H9 (cell line): ENCODE measurements at regions not wholly inside any gene's neighbourhood (a gene's known extent, or its start where the extent isn't known, plus 50 kb on each side); places are given as distances from the start of the nearest gene placed in this dataset.

Experiments used
- DNase-seq: peaks from one replicate; pipeline ENCODE4 v3.0.0-alpha.2; 2017
- H2AFZ ChIP-seq: one replicate; pipeline ENCODE4 v1.6.1; 2013; ENCODE audit warnings: mild to moderate bottlenecking, low read length, control low read depth, moderate library complexity
- H2AK5ac ChIP-seq: 2 replicates; pipeline ENCODE4 v1.6.1; 2013; ENCODE audit warnings: low read length, control low read depth, mixed read lengths; ENCODE audit not compliant: insufficient read length
- H2BK120ac ChIP-seq: one replicate; pipeline ENCODE4 v1.6.1; 2013; ENCODE audit warnings: low read depth, mild to moderate bottlenecking, low read length, control low read depth, inconsistent platforms; ENCODE audit not compliant: poor library complexity, severe bottlenecking
- H2BK12ac ChIP-seq: 2 replicates; pipeline ENCODE4 v1.6.1; 2013; ENCODE audit warnings: low read length, control low read depth, mixed read lengths, low read depth; ENCODE audit not compliant: insufficient read length
- H2BK15ac ChIP-seq: 2 replicates; pipeline ENCODE4 v1.6.1; 2013; ENCODE audit warnings: low read depth, low read length, control low read depth
- H2BK20ac ChIP-seq: one replicate; pipeline ENCODE4 v1.6.1; 2013; ENCODE audit warnings: low read depth, mild to moderate bottlenecking, low read length, control low read depth, inconsistent platforms; ENCODE audit not compliant: poor library complexity, severe bottlenecking
- H2BK5ac ChIP-seq: 2 replicates; pipeline ENCODE4 v1.6.1; 2013; ENCODE audit warnings: low read length, control low read depth, mixed read lengths; ENCODE audit not compliant: insufficient read length
- H3K14ac ChIP-seq: 2 replicates; pipeline ENCODE4 v1.6.1; 2013; ENCODE audit warnings: low read length, control low read depth; ENCODE audit not compliant: insufficient read depth
- H3K18ac ChIP-seq: 2 replicates; pipeline ENCODE4 v1.6.1; 2013; ENCODE audit warnings: low read depth, mild to moderate bottlenecking, mixed read lengths, low read length, control low read depth; ENCODE audit not compliant: insufficient read length
- H3K23ac ChIP-seq: 2 replicates; pipeline ENCODE4 v1.6.1; 2013; ENCODE audit warnings: low read length, control low read depth, mixed read lengths, low read depth; ENCODE audit not compliant: insufficient read length
- H3K23me2 ChIP-seq: 2 replicates; pipeline ENCODE4 v1.6.1; 2013; ENCODE audit warnings: low read depth, mild to moderate bottlenecking, mixed read lengths, low read length, control low read depth; ENCODE audit not compliant: insufficient read length, poor library complexity, severe bottlenecking
- H3K27ac ChIP-seq: 2 replicates; pipeline ENCODE4 v1.5.1; 2013; ENCODE audit warnings: low read length, control low read depth, mixed read lengths, low read depth; ENCODE audit not compliant: insufficient read length
- H3K27me3 ChIP-seq: 2 replicates; pipeline ENCODE4 v1.6.1; 2013; ENCODE audit warnings: low read length, control low read depth, inconsistent platforms; ENCODE audit not compliant: insufficient read depth
- H3K4ac ChIP-seq: 2 replicates; pipeline ENCODE4 v1.6.1; 2013; ENCODE audit warnings: low read depth, mild to moderate bottlenecking, control low read depth, inconsistent platforms, low read length, moderate library complexity
- H3K4me1 ChIP-seq: 2 replicates; pipeline ENCODE4 v1.6.1; 2013; ENCODE audit warnings: low read length, control low read depth, inconsistent platforms; ENCODE audit not compliant: insufficient read depth
- H3K4me2 ChIP-seq: 2 replicates; pipeline ENCODE4 v1.6.1; 2013; ENCODE audit warnings: low read length, control low read depth, mixed read lengths; ENCODE audit not compliant: insufficient read length, insufficient read depth
- H3K56ac ChIP-seq: 2 replicates; pipeline ENCODE4 v1.6.1; 2013; ENCODE audit warnings: low read depth, mild to moderate bottlenecking, mixed read lengths, low read length, control low read depth; ENCODE audit not compliant: insufficient read length
- H3K79me1 ChIP-seq: 2 replicates; pipeline ENCODE4 v1.6.1; 2013; ENCODE audit warnings: low read depth, mild to moderate bottlenecking, moderate library complexity, low read length, control low read depth, inconsistent platforms; ENCODE audit not compliant: insufficient read depth, poor library complexity, severe bottlenecking
- H3K79me2 ChIP-seq: 2 replicates; pipeline ENCODE4 v1.6.1; 2013; ENCODE audit warnings: low read length, control low read depth, inconsistent platforms; ENCODE audit not compliant: insufficient read depth
- H3K9ac ChIP-seq: 2 replicates; pipeline ENCODE4 v1.6.1; 2013; ENCODE audit warnings: low read length, control low read depth, mixed read lengths; ENCODE audit not compliant: insufficient read length; ENCODE audit errors: extremely low read depth
- H3K9me3 ChIP-seq: one replicate; pipeline ENCODE4 v1.6.1; 2013; ENCODE audit warnings: low read depth, low read length, inconsistent platforms; ENCODE audit not compliant: control insufficient read depth
- H3T11ph ChIP-seq: one replicate; pipeline ENCODE4 v1.6.1; 2013; ENCODE audit warnings: mild to moderate bottlenecking, low read length, control low read depth, inconsistent platforms
- H4K20me1 ChIP-seq: one replicate; pipeline ENCODE4 v1.6.1; 2013; ENCODE audit not compliant: control insufficient read depth, insufficient read length, insufficient read depth
- H4K5ac ChIP-seq: 2 replicates; pipeline ENCODE4 v1.6.1; 2013; ENCODE audit warnings: low read depth, mild to moderate bottlenecking, mixed read lengths, low read length, control low read depth; ENCODE audit not compliant: insufficient read length
- H4K8ac ChIP-seq: replicated peaks from 2 replicates; pipeline ENCODE4 v1.6.1; 2013; ENCODE audit warnings: low read length, control low read depth, mixed read lengths, low read depth; ENCODE audit not compliant: insufficient read length
- H4K91ac ChIP-seq: 2 replicates; pipeline ENCODE4 v1.6.1; 2013; ENCODE audit warnings: low read depth, mild to moderate bottlenecking, moderate library complexity, mixed read lengths, low read length, control low read depth; ENCODE audit not compliant: insufficient read length
- H3K27ac Mint-ChIP-seq, 3 experiments: 2 replicates in 2 of 3; 3 replicates in 1 of 3; pipeline ENCODE4 v1.8.0; 2020 to 2021; ENCODE audit warnings: mixed read lengths in 3 of 3, mild to moderate bottlenecking in 1 of 3, moderate library complexity in 1 of 3
- H3K27me3 Mint-ChIP-seq: 2 replicates; pipeline ENCODE4 v1.8.0; 2021; ENCODE audit warnings: low read depth, mild to moderate bottlenecking, moderate library complexity, mixed read lengths
- H3K36me3 Mint-ChIP-seq, 3 experiments: 2 replicates in 2 of 3; 3 replicates in 1 of 3; pipeline ENCODE4 v1.8.0; 2020 to 2021; ENCODE audit warnings: low read depth in 3 of 3, mixed read lengths in 3 of 3; ENCODE audit not compliant: insufficient read depth in 1 of 3
- H3K4me1 Mint-ChIP-seq, 2 experiments: 2 replicates each; pipeline ENCODE4 v1.8.0; 2020; ENCODE audit warnings: mixed read lengths in 2 of 2
- H3K4me3 Mint-ChIP-seq, 2 experiments: 2 replicates in 1 of 2; 3 replicates in 1 of 2; pipeline ENCODE4 v1.8.0; 2020 to 2021; ENCODE audit warnings: mild to moderate bottlenecking in 2 of 2, mixed read lengths in 2 of 2, moderate library complexity in 1 of 2
- H3K9me3 Mint-ChIP-seq, 2 experiments: 2 replicates in 1 of 2; 3 replicates in 1 of 2; pipeline ENCODE4 v1.8.0; 2020; ENCODE audit warnings: mild to moderate bottlenecking in 2 of 2, mixed read lengths in 2 of 2, moderate library complexity in 1 of 2
- CTCF ChIP-seq: fragments of 200-600 bp; sonication (generic); conservative IDR thresholded peaks from 3 replicates; pipeline ENCODE4 v1.8.0; 2021; ENCODE audit warnings: antibody characterized with exemption, mild to moderate bottlenecking
- WGBS: extraction: QIAGEN DNeasy Blood & Tissue Kit; methylation state at CpG from one replicate; pipeline ENCODE4 v1.1.7; 2013; ENCODE audit warnings: missing lambda C conversion rate, low lambda C conversion rate, mixed read lengths; ENCODE audit not compliant: insufficient read length; ENCODE audit errors: extremely low coverage; 5-methylcytosine and 5-hydroxymethylcytosine counted together

- no CpG with 5 or more reads among the region's 1 CpG for WGBS
- no peak overlapping the region for H2BK15ac ChIP-seq
Measured at GRCh38 chrX:10073671-10074070, 83.1 kb upstream of the CLCN4 start.

More at GRCh38 chrX:10073671-10074070, 83.1 kb upstream of the CLCN4 start:
- Histone ChIP-seq H3K23me2 (no peaks in the 10 kb centered on the region), H3K27ac (no peak overlapping the region), H2AFZ (no peak overlapping the region), H4K5ac (no peak overlapping the region), H3K23ac (no peak overlapping the region), H4K20me1 (no peaks in the 10 kb centered on the region), H4K8ac (no peak overlapping the region), H3K14ac (no peak overlapping the region), H2BK20ac (no peak overlapping the region), H2BK12ac (no peak overlapping the region), H3K79me1 (no peaks in the 10 kb centered on the region), H3K18ac (no peak overlapping the region), H2BK5ac (no peak overlapping the region), H3K4me1 (peaks cover 2% of the 10 kb centered on the region; the same call in 1 of the 2 replicates), H3K27me3 (no peaks in the 10 kb centered on the region), H3K9ac (no peak overlapping the region), H3T11ph (no peak overlapping the region), H2BK120ac (no peak overlapping the region), H3K79me2 (no peaks in the 10 kb centered on the region), H3K4ac (no peak overlapping the region), H3K4me2 (no peak overlapping the region), H3K56ac (no peak overlapping the region), H2AK5ac (no peak overlapping the region), H4K91ac (no peak overlapping the region), H3K9me3 (no peaks in the 10 kb centered on the region)
- TF ChIP-seq CTCF: no peak
- Mint-ChIP-seq H3K27me3 (no peaks in the 10 kb centered on the region), H3K36me3 (peaks cover 6 to 37% (median 12%) of the 10 kb centered on the region in 3 experiments), H3K4me3 (no peak overlapping the region), H3K9me3 (peaks cover 27 to 48% of the 10 kb centered on the region in 2 experiments; a peak in 4 of 5 replicates), H3K4me1 (peaks cover 8 to 10% of the 10 kb centered on the region in 2 experiments), H3K27ac (no peak overlapping the region)
- no peak for DNase-seq
